HCT116 (cell line): ENCODE measurements at regions not wholly inside any gene's neighbourhood (a gene's known extent, or its start where the extent isn't known, plus 50 kb on each side); places are given as distances from the start of the nearest gene placed in this dataset.

Source experiments
- CEBPB ChIP-seq: IDR thresholded peaks from 2 replicates; pipeline ENCODE4 v1.6.1; 2012; ENCODE audit warnings: low read depth
- FOSL1 ChIP-seq: IDR thresholded peaks from 2 replicates; pipeline ENCODE4 v1.6.1; 2012; ENCODE audit warnings: low read depth
- POLR2A ChIP-seq: IDR thresholded peaks from 2 replicates; pipeline ENCODE4 v1.7.0; 2011; ENCODE audit warnings: borderline replicate concordance; ENCODE audit not compliant: insufficient read depth, insufficient read length; ENCODE audit errors: extremely low read depth
- POLR2AphosphoS5 ChIP-seq: IDR thresholded peaks from 2 replicates; pipeline ENCODE4 v1.6.1; 2011; ENCODE audit warnings: mild to moderate bottlenecking, low read depth, low read length, moderate library complexity
- YY1 ChIP-seq: IDR thresholded peaks from 2 replicates; pipeline ENCODE4 v1.6.1; 2011; ENCODE audit warnings: low read length, low read depth, moderate library complexity, mild to moderate bottlenecking; ENCODE audit not compliant: insufficient replicate concordance; ENCODE audit errors: extremely low read depth
- ZNF274 ChIP-seq: fragments of 200-500 bp; sonication (Bioruptor generic); IDR thresholded peaks from 2 replicates; pipeline ENCODE4 v1.6.1; 2014; ENCODE audit warnings: mild to moderate bottlenecking, low read depth, low read length, inconsistent platforms
- TF ChIP-seq, protein P1 (sequence below), 3 experiments: fragments of 200-600 bp in 1 of 3; sonication (generic) in 1 of 3; IDR thresholded peaks in 2 of 3; conservative IDR thresholded peaks in 1 of 3; 2 replicates each; pipeline ENCODE4 v1.5.1; 2012 to 2017; ENCODE audit warnings: low read depth in 2 of 3, low read length in 2 of 3, antibody characterized with exemption in 1 of 3, borderline replicate concordance in 1 of 3, control low read depth in 1 of 3, mild to moderate bottlenecking in 1 of 3, mixed read lengths in 1 of 3, mixed run types in 1 of 3, moderate library complexity in 1 of 3; ENCODE audit not compliant: insufficient read depth in 1 of 3
- TF ChIP-seq, protein P2 (sequence below): IDR thresholded peaks from 2 replicates; pipeline ENCODE4 v1.6.1; 2012; ENCODE audit warnings: low read depth
- TF ChIP-seq, protein P3 (sequence below): IDR thresholded peaks from 2 replicates; pipeline ENCODE4 v1.6.1; 2012
- TF ChIP-seq, protein P4 (sequence below): IDR thresholded peaks from 2 replicates; pipeline ENCODE4 v1.6.1; 2012

DNA sequence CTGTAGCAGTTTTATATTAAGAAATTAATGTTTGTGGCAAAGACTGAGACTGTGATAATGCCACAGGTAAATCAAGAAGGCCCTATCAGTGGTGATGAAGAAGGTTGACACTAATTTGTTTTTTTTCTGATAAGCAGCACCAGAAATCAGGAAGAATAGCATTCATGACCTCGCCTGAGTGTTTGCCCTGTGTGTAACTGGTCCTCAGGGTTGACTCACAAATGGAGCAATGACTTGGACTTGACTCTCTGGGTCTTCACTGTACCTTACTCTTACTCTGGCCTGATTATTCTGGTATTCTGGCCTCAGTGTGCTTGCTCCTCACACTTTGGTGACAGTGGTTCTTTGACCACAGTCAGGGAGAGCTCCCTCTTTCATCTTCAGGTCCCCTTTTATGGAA, 243.9 kb downstream of the HAO1 start:
- TF ChIP-seq, protein P1, sequence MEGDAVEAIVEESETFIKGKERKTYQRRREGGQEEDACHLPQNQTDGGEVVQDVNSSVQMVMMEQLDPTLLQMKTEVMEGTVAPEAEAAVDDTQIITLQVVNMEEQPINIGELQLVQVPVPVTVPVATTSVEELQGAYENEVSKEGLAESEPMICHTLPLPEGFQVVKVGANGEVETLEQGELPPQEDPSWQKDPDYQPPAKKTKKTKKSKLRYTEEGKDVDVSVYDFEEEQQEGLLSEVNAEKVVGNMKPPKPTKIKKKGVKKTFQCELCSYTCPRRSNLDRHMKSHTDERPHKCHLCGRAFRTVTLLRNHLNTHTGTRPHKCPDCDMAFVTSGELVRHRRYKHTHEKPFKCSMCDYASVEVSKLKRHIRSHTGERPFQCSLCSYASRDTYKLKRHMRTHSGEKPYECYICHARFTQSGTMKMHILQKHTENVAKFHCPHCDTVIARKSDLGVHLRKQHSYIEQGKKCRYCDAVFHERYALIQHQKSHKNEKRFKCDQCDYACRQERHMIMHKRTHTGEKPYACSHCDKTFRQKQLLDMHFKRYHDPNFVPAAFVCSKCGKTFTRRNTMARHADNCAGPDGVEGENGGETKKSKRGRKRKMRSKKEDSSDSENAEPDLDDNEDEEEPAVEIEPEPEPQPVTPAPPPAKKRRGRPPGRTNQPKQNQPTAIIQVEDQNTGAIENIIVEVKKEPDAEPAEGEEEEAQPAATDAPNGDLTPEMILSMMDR (IDR thresholded peaks at IDR 0.05 in 2 of 3, conservative IDR thresholded peaks at IDR 0.05 in 1 of 3; ENCODE audit: borderline replicate concordance in 1 of 3, insufficient read depth in 1 of 3, low read depth in 2 of 3, low read length in 2 of 3): no peak
- TF ChIP-seq, protein P2, sequence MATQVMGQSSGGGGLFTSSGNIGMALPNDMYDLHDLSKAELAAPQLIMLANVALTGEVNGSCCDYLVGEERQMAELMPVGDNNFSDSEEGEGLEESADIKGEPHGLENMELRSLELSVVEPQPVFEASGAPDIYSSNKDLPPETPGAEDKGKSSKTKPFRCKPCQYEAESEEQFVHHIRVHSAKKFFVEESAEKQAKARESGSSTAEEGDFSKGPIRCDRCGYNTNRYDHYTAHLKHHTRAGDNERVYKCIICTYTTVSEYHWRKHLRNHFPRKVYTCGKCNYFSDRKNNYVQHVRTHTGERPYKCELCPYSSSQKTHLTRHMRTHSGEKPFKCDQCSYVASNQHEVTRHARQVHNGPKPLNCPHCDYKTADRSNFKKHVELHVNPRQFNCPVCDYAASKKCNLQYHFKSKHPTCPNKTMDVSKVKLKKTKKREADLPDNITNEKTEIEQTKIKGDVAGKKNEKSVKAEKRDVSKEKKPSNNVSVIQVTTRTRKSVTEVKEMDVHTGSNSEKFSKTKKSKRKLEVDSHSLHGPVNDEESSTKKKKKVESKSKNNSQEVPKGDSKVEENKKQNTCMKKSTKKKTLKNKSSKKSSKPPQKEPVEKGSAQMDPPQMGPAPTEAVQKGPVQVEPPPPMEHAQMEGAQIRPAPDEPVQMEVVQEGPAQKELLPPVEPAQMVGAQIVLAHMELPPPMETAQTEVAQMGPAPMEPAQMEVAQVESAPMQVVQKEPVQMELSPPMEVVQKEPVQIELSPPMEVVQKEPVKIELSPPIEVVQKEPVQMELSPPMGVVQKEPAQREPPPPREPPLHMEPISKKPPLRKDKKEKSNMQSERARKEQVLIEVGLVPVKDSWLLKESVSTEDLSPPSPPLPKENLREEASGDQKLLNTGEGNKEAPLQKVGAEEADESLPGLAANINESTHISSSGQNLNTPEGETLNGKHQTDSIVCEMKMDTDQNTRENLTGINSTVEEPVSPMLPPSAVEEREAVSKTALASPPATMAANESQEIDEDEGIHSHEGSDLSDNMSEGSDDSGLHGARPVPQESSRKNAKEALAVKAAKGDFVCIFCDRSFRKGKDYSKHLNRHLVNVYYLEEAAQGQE: no peak
- TF ChIP-seq, protein P3, sequence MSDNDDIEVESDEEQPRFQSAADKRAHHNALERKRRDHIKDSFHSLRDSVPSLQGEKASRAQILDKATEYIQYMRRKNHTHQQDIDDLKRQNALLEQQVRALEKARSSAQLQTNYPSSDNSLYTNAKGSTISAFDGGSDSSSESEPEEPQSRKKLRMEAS: no peak
- TF ChIP-seq, protein P4, sequence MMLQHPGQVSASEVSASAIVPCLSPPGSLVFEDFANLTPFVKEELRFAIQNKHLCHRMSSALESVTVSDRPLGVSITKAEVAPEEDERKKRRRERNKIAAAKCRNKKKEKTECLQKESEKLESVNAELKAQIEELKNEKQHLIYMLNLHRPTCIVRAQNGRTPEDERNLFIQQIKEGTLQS: no peak
- TF ChIP-seq POLR2AphosphoS5 (no peak), YY1 (no peak), FOSL1 (no peak), POLR2A (no peak), CEBPB (no peak), ZNF274 (no peak)
